Right lobe of liver (tissue), 6 donors: ENCODE measurements at regions not wholly inside any gene's neighbourhood (a gene's known extent, or its start where the extent isn't known, plus 50 kb on each side); places are given as distances from the start of the nearest gene placed in this dataset.

Source experiments
- ATAC-seq, 4 donors: fragments of 200-7000 bp; cut with Tn5 transposase; one replicate each; pipeline ENCODE4 v1.9.1; 2020; ENCODE audit warnings: mild to moderate bottlenecking in 4 of 4, moderate library complexity in 4 of 4
- DNase-seq, 3 donors: peaks; one replicate each; pipeline ENCODE4 v3.0.0-alpha.2; 2020
- H3K27ac ChIP-seq, 3 donors: fragments of 200-600 bp; one replicate each; pipeline ENCODE4 v1.8.0; 2022
- H3K27me3 ChIP-seq, 2 donors: fragments of 200-600 bp; one replicate each; pipeline ENCODE4 v1.8.0; 2022
- H3K36me3 ChIP-seq, 4 donors: fragments of 200-600 bp; sonication (generic) in 1 of 4; one replicate each; pipeline versions ENCODE4 v1.5.1 to v1.8.0; 2017 to 2022; ENCODE audit warnings: control low read depth in 1 of 4
- H3K4me1 ChIP-seq, 4 donors: fragments of 200-600 bp; sonication (generic) in 1 of 4; one replicate each; pipeline versions ENCODE4 v1.5.1 to v1.8.0; 2017 to 2022; ENCODE audit warnings: control low read depth in 1 of 4
- H3K4me3 ChIP-seq, 3 donors: fragments of 200-600 bp; one replicate each; pipeline ENCODE4 v1.8.0; 2022
- H3K9me3 ChIP-seq, 4 donors: fragments of 200-600 bp; sonication (generic) in 1 of 4; one replicate each; pipeline versions ENCODE4 v1.5.1 to v1.8.0; 2017 to 2022; ENCODE audit warnings: control low read depth in 1 of 4
- POLR2A ChIP-seq: fragments of 450-650 bp; IDR thresholded peaks from one replicate; pipeline ENCODE4 v1.6.1; 2017; ENCODE audit warnings: antibody characterized with exemption, mild to moderate bottlenecking
- WGBS: methylation state at CpG from one replicate; pipeline ENCODE4 v1.1.6; 2018; ENCODE audit warnings: low coverage, low lambda C conversion rate; ENCODE audit not compliant: insufficient coverage; ENCODE audit errors: missing lambda C conversion rate; 5-methylcytosine and 5-hydroxymethylcytosine counted together
- intact Hi-C, 2 donors: fragments of 100-400 bp; cut with DNase I; formaldehyde crosslinking; loops; one replicate each; pipeline versions ENCODE4 v1.11.2 to v1.14.1; 2022
- TF ChIP-seq, protein P1 (sequence below), 4 donors: fragments of 200-600 bp in 3 of 4; fragments of 450-650 bp in 1 of 4; IDR thresholded peaks; one replicate each; pipeline versions ENCODE4 v1.5.1 to v1.8.0; 2016 to 2022; ENCODE audit warnings: antibody characterized with exemption in 4 of 4, mild to moderate bottlenecking in 2 of 4
- donor health status: DM: no; HTN: yes; CAD: no.
- donor health status: DM: no; HTN: no; CAD: no.
- donor health status: DM: no; HTN: no; CAD: no.
- donor health status: DM: no; HTN: yes; CAD: no.
- donor health status: DM: no; HTN: yes; CAD: no.

DNA sequence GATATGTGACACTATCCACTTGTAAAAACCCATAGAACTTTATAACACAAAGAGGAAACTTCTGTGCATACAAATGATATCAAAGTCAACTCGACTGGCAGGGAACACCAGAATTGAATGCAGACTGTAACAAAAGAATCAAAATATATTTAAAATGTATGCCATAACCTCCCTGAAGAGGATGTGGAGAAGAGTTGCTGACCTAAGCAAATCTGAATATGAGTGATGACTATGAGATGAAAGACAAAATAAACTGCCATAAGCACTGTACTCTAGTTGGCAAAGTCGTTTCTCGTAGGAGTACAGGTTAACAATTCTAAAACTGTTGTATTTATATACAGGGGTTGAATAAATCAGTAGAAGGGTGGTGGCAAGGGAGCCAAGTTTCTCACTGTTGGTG lies 482.1 kb downstream of the OCA2 start:
- 46% methylated on average over 3 of the region's 3 CpGs for WGBS
- DNase-seq, result no peak
- no peak overlapping the region for H3K4me3 ChIP-seq
- H3K27ac ChIP-seq, result no peak overlapping the region
- TF ChIP-seq POLR2A, result no peak
- TF ChIP-seq, protein P1, sequence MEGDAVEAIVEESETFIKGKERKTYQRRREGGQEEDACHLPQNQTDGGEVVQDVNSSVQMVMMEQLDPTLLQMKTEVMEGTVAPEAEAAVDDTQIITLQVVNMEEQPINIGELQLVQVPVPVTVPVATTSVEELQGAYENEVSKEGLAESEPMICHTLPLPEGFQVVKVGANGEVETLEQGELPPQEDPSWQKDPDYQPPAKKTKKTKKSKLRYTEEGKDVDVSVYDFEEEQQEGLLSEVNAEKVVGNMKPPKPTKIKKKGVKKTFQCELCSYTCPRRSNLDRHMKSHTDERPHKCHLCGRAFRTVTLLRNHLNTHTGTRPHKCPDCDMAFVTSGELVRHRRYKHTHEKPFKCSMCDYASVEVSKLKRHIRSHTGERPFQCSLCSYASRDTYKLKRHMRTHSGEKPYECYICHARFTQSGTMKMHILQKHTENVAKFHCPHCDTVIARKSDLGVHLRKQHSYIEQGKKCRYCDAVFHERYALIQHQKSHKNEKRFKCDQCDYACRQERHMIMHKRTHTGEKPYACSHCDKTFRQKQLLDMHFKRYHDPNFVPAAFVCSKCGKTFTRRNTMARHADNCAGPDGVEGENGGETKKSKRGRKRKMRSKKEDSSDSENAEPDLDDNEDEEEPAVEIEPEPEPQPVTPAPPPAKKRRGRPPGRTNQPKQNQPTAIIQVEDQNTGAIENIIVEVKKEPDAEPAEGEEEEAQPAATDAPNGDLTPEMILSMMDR (IDR thresholded peaks at IDR 0.05), result no peak
- H3K9me3 ChIP-seq, result no peaks in the 10 kb centered on the region
- no peak for ATAC-seq
- intact Hi-C loops, result no loop called here
- H3K27me3 ChIP-seq, result no peaks in the 10 kb centered on the region
- no peaks in the 10 kb centered on the region for H3K4me1 ChIP-seq
- H3K36me3 ChIP-seq, result no peaks in the 10 kb centered on the region

DNA sequence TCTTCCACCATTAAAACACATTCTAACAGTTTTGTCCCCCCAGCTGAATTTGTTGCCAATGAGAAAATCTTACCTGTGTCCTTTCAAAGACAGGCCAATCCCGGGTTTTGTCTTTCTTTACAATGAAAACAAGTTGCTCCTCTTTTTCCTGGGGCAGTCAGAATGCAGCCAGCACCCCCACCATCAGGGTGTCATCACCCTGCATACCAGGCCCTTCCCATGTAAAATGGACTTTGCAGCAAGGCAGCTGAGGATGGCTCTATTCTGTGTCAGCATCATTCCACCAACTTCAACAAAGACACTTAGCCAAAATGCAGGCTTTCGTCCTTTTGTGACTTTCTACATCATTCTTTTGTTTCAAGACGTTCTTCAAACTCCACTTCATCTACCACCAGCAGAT lies 490.9 kb downstream of the OCA2 start:
- no peak overlapping the region for H3K27ac ChIP-seq
- no peaks in the 10 kb centered on the region for H3K36me3 ChIP-seq
- no peak for DNase-seq
- H3K27me3 ChIP-seq, result no peaks in the 10 kb centered on the region
- no peaks in the 10 kb centered on the region for H3K9me3 ChIP-seq
- 57% methylated on average over 3 of the region's 3 CpGs for WGBS
- no peak for TF ChIP-seq POLR2A
- TF ChIP-seq, protein P1 (IDR thresholded peaks at IDR 0.05), result no peak
- no peak overlapping the region for H3K4me3 ChIP-seq
- no peaks in the 10 kb centered on the region for H3K4me1 ChIP-seq
- ATAC-seq, result no peak
- intact Hi-C loops, result no loop called here

DNA sequence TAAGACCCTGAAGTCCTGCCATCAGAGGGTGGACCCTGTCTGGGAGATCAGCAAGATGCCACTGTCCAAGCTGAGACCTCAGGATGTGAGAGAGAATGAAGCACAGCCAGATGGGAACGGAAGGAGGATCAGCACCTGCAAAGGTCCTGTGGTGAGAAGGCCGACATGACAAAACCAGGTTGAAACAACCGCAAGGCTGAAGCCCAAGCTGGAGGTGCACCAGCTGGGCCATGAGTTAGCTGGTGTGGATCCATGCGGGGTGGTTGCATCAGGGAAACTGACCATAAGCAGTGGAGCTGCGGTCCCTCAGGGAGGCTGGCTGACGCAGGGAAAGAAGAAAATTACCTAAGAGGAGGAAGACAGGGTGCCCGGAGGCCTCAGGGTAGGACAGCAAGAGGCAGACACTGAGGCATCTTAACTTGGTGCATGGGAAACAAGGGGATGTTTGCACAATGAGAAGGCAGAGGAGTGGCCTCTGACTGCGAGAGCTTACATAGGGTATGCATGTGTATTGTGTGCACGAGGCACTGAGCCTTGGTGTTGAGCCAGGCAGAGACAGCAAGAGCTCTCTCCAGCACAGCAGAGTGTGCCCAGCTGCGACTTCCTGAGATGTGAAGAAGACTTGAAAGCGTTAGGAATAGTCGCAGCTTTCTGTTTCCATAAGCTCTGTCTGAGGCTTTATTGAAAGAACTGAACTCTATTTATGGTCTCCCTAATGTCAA lies 497.7 kb downstream of the OCA2 start:
- H3K4me1 ChIP-seq, result no peaks in the 10 kb centered on the region
- no peak overlapping the region for H3K4me3 ChIP-seq
- WGBS, result 53% methylated on average over 8 of the region's 12 CpGs
- H3K9me3 ChIP-seq, result no peaks in the 10 kb centered on the region
- intact Hi-C loops, result no loop called here
- no peak overlapping the region for H3K27ac ChIP-seq
- no peaks in the 10 kb centered on the region for H3K36me3 ChIP-seq
- no peak for DNase-seq
- TF ChIP-seq, protein P1 (IDR thresholded peaks at IDR 0.05), result no peak
- no peak for TF ChIP-seq POLR2A
- H3K27me3 ChIP-seq, result no peaks in the 10 kb centered on the region
- no peak for ATAC-seq

- WGBS, result 49% methylated on average over 6 of the region's 8 CpGs
- TF ChIP-seq POLR2A, result no peak
- TF ChIP-seq, protein P1 (IDR thresholded peaks at IDR 0.05), result no peak
- intact Hi-C loops, result no loop called here
- H3K36me3 ChIP-seq, result no peaks in the 10 kb centered on the region
- H3K4me1 ChIP-seq, result no peaks in the 10 kb centered on the region
- DNase-seq, result no peak
- no peak overlapping the region for H3K27ac ChIP-seq
- no peaks in the 10 kb centered on the region for H3K27me3 ChIP-seq
- no peak overlapping the region for H3K4me3 ChIP-seq
- no peak for ATAC-seq
- no peaks in the 10 kb centered on the region for H3K9me3 ChIP-seq
Measured at GRCh38 chr15:27599034-27599433, 500.1 kb downstream of the OCA2 start.
